ENCODE measurements at regions not wholly inside any gene's neighbourhood (a gene's known extent, or its start where the extent isn't known, plus 50 kb on each side); places are given as distances from the start of the nearest gene placed in this dataset.
"Not testable (repeated sequence)": the region's sequence is repeated elsewhere in the genome, so short reads cannot be mapped to it uniquely, and the experiment has no call there.

DNA sequence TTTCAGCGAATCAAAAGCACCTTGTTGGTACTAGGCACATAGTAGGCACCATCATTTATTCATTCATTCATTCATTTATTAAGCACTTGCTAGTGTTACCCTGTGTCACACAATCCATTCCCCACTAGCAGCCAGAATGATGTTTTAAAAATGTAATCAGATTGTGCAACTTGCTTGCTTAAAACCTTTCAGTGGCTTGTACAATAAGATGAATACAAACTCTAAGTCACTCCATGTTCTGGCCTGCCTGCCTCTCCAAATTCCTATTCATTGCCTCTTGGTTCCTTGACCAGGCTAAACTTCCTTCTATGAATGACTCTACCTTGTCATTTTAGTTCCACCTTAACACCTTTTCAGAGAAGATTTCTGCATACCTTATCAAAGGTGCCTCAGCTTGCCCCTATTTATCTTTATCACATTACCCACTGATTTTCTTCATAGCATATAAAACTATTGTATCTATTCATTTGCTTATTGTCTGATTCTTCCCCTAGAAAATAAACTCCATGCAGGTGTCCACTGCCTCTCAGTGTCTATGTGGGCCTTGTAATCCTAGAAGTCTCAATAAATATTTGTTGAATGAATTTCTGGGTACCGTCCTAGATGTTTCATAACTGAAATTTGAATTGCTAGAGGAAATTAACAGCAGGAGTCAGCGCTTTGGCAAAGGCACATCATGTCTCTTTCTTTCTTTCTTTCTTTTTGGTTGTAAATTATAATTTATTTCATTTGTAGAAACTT lies 169.5 kb downstream of the TMEM26 start:
- intact Hi-C loops (cut with micrococcal nuclease), result loop anchor here (2.0 to 10.0 kb wide), 3 partner anchors 143 to 961 kb away; no protein-coding TSS in a partner anchor
- ChIA-PET POLR2A (no interaction called here), CTCF (interaction anchor here (0.6 to 1.0 kb wide), 8 partner anchors 8 to 467 kb away, joined by 3 to 10 read pairs (median 5); no protein-coding TSS in a partner anchor)
- Mint-ChIP-seq H3K27ac (no peak overlapping the region), H3K4me3 (no peak overlapping the region), H3K9me3 (no peaks in the 10 kb centered on the region), H3K36me3 (no peaks in the 10 kb centered on the region), H3K27me3 (peaks cover 2% of the 10 kb centered on the region), H3K4me1 (ENCODE audit: low read depth) (peaks cover 18% of the 10 kb centered on the region)
- no peak for DNase-seq

DNA sequence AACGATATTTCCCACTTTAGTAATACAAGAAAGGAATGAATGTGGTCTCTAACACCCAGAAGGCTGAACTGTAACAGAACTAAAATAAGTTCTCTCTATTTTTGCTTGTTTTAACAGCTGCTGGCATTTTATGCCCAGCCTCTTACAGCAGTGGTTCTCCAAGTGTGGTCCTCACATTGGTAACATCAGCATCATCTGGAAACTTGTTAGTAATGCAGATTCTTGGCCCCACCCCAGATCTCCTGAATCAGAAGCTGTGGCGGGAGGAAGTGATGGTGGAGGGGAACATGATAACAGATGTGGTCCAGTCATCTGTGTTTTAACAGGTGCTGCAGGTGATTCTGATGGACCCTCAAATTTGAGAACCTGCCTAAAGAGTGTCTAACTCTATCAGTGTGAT lies 170.1 kb downstream of the TMEM26 start:
- DNase-seq, result peak; percentile 24
- intact Hi-C loops (cut with micrococcal nuclease), result loop anchor here (10.0 kb wide), 2 partner anchors 638 to 962 kb away; no protein-coding TSS in a partner anchor

DNA sequence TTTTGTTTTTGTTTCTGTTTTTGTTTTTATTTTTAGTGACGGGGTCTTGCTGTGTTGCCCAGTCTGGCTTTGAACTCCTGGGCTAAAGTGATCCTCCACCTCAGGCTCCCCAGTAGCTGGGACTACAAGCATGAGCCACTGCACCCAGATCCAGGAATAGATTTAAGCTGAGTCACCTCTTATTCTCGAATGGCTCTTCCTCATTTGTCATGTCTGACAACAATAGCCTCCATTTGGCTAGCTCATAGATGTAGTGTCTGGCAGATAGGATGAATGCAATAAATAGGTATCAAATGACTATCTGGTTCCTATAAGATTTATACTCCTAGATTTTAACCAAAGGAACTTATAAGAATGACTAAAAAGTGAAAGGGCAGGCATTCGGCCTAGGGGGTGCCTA lies 172.9 kb downstream of the TMEM26 start:
- H3K4me3 Mint-ChIP-seq, result no peak overlapping the region
- H3K27me3 Mint-ChIP-seq, result peaks cover 2% of the 10 kb centered on the region
- H3K4me1 Mint-ChIP-seq (ENCODE audit: low read depth), result peaks cover 3% of the 10 kb centered on the region
- POLR2A ChIA-PET, result no interaction called here
- no peaks in the 10 kb centered on the region for H3K9me3 Mint-ChIP-seq
- H3K36me3 Mint-ChIP-seq, result no peaks in the 10 kb centered on the region
- no peak for DNase-seq
- CTCF ChIA-PET, result no interaction called here
- intact Hi-C loops (cut with micrococcal nuclease), result loop anchor here (10.0 kb wide), 2 partner anchors 636 to 964 kb away; no protein-coding TSS in a partner anchor
- H3K27ac Mint-ChIP-seq, result no peak overlapping the region

More for the DNA sequence above, 170.1 kb downstream of the TMEM26 start:
- peaks cover 18% of the 10 kb centered on the region for H3K4me1 Mint-ChIP-seq (ENCODE audit: low read depth)
- H3K27ac Mint-ChIP-seq, result no peak overlapping the region
- ChIA-PET POLR2A (no interaction called here), CTCF (interaction anchor here (0.8 to 1.5 kb wide), 3 partner anchors 9 to 414 kb away, joined by 3 to 6 read pairs (median 6); no protein-coding TSS in a partner anchor)
- H3K27me3 Mint-ChIP-seq, result peaks cover 2% of the 10 kb centered on the region
- H3K36me3 Mint-ChIP-seq, result no peaks in the 10 kb centered on the region
- no peaks in the 10 kb centered on the region for H3K9me3 Mint-ChIP-seq
- no peak overlapping the region for H3K4me3 Mint-ChIP-seq

DNA sequence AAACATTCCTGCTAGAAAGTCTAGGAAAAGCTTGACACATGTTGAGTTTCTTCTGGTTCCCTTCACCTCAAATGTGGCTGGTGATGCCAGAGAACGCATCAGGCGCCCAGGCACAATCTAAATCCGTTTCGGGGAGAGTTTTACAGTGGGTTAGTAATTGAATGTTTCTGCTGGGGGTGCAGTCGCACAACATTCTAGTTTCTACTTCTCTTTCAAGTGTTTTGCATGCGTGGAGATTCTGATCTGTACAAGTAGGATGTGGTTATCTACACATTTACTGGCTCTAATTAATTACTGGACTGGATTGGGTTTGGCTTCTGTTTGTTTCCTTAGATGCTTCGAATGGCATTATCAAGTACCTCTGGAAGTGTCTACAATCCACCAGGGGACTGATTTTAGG lies 173.8 kb downstream of the TMEM26 start:
- peaks cover 2% of the 10 kb centered on the region for H3K27me3 Mint-ChIP-seq
- peaks cover 3% of the 10 kb centered on the region for H3K4me1 Mint-ChIP-seq (ENCODE audit: low read depth)
- DNase-seq, result no peak
- no peak overlapping the region for H3K27ac Mint-ChIP-seq
- CTCF ChIA-PET, result no interaction called here
- H3K9me3 Mint-ChIP-seq, result no peaks in the 10 kb centered on the region
- no peak overlapping the region for H3K4me3 Mint-ChIP-seq
- intact Hi-C loops (cut with micrococcal nuclease), result no loop called here
- H3K36me3 Mint-ChIP-seq, result no peaks in the 10 kb centered on the region
- POLR2A ChIA-PET, result no interaction called here

DNA sequence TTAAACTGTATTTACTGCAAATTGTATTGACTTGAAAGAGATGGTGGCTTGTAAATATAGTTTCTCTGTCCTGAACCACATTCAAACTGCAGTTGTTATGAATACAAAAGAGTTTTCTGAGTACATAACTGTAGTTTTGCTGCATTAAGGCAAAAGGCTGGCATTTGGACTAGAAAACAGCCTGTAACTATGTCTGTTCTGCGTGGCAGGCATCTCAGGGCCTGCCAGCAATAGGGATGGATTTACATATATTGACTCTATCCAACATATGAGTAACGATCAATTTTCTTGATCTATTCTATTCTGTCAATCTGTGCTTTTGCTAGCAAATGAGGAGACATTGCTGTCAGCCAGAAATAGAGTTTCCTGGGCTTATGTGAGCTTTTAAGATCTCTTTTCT lies 174.6 kb downstream of the TMEM26 start:
- intact Hi-C loops (cut with micrococcal nuclease), result no loop called here
- ChIA-PET POLR2A (no interaction called here), CTCF (no interaction called here)
- H3K27me3 Mint-ChIP-seq, result peaks cover 2% of the 10 kb centered on the region
- H3K27ac Mint-ChIP-seq, result no peak overlapping the region
- no peak overlapping the region for H3K4me3 Mint-ChIP-seq
- no peaks in the 10 kb centered on the region for H3K36me3 Mint-ChIP-seq
- no peaks in the 10 kb centered on the region for H3K9me3 Mint-ChIP-seq
- H3K4me1 Mint-ChIP-seq (ENCODE audit: low read depth), result no peaks in the 10 kb centered on the region
- no peak for DNase-seq

DNA sequence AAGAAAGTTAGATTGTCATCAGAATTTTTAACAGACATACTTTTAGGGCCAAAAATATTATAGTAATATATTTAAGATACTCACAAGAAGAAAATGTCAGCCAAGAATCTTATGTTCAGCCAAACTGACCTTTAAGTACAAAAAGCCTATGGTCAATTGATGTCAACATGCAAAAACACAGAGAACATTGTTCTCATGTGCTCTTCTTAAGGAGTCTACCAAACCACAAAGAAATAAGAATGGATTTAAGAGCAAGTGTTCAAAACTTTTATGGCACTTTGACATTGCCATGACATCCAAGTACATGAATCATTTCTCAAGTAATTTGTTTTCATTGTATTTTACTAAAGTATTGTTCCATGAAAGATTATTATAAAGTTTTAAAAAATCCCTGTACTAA lies 180.4 kb downstream of the TMEM26 start:
- Mint-ChIP-seq H3K9me3 (no peaks in the 10 kb centered on the region), H3K4me3 (no peak overlapping the region), H3K36me3 (no peaks in the 10 kb centered on the region), H3K27ac (no peak overlapping the region), H3K27me3 (no peaks in the 10 kb centered on the region), H3K4me1 (ENCODE audit: low read depth) (no peaks in the 10 kb centered on the region)
- no peak for DNase-seq
- CTCF ChIA-PET, result no interaction called here
- intact Hi-C loops (cut with micrococcal nuclease), result no loop called here
- POLR2A ChIA-PET, result no interaction called here

DNA sequence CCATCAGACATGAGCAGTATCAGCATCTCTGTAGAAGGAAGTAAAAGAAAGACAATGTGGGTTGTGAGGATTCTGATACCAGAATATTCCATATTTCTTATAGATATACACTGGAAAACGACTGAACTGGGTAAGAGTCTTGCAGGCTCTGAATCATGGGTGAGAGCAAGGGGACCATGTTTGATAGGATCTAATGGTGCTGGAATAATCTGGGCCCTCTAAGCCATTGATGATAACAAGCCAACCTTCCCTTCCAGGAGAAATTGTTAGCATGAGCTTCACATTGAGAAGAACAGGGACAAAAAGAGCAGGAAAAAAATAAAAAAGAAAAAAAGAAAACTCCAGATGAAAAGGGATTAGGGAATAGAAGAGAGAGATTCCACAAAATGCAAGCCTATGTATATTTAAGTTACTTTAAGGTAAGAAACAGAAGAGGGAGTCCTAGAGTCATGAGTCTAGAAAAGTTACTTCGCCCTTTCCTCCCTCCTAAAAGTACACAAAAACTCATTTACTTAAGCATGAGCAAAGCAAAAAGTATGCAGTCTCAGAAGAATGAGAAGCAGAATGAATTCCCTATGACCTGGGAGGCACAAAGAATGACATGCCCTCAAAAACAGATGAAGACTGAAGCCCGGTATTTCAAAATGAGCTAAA lies 181.9 kb downstream of the TMEM26 start:
- ChIA-PET POLR2A (no interaction called here), CTCF (no interaction called here)
- no peak overlapping the region for H3K27ac Mint-ChIP-seq

DNA sequence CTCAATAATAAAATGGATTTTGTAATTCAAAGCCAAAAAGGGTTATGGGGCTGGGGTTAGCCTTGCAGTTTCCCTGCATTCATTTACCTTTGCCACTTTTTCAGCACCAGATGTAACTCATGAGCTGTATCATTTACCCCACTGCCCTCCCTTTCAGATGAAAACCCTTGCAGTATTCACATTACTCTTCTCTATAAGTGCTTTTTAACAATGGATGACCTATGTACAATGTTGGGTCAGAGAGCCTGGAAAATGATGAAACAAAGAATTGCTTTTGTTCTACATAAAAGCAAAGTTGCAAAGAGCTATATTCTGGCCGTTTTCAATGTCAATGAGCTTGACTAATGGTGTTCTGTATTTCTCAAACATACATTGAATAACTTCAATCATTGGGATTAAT lies 189.7 kb downstream of the TMEM26 start:
- POLR2A ChIA-PET, result no interaction called here
- Mint-ChIP-seq H3K4me1 (ENCODE audit: low read depth) (no peaks in the 10 kb centered on the region), H3K27ac (no peak overlapping the region), H3K27me3 (peaks cover 22% of the 10 kb centered on the region), H3K9me3 (peaks cover 5% of the 10 kb centered on the region), H3K36me3 (no peaks in the 10 kb centered on the region), H3K4me3 (no peak overlapping the region)
- CTCF ChIA-PET, result no interaction called here
- DNase-seq, result no peak
- intact Hi-C loops (cut with micrococcal nuclease), result no loop called here

More for the DNA sequence above, 181.9 kb downstream of the TMEM26 start:
- Mint-ChIP-seq H3K4me1 (ENCODE audit: low read depth) (no peaks in the 10 kb centered on the region), H3K9me3 (no peaks in the 10 kb centered on the region), H3K36me3 (no peaks in the 10 kb centered on the region), H3K27me3 (no peaks in the 10 kb centered on the region), H3K4me3 (no peak overlapping the region)
- intact Hi-C loops (cut with micrococcal nuclease), result no loop called here
- DNase-seq, result no peak

DNA sequence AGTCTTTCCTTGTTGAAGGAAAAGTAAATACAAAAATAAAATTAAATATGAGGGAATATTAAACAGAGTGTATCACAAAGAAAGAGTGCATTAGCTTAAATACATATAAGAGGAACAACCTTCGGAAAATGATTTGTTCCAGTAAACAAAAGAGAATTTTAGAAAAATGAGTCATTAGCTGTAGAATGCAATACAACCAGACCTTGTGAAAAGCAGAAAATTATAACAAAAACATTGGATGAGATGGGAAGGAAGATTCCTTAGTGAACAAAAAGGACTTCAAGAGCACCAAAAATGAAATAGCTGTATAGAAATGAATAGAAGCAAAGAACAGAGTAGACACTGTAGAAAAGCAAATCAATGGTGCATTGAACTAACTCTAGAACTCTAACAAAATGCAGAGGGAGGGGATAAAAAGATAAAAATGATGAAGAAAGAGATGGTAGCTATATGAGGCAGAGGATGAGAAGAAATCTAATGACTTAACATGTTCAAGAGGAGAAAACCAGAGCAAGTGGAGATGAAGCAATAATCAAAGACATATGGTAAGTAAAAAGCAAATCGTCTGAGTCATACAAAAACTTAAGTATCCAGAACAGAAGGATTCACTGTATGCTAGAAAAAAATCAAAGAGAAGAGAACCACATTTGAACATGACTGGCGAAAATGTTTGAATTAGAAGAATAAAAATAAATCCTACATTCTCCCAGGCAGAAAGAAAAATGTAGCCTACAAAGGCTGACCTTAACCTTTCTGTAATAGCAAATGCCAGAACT lies 190.5 kb downstream of the TMEM26 start:
- Mint-ChIP-seq H3K9me3 (peaks cover 5% of the 10 kb centered on the region), H3K36me3 (no peaks in the 10 kb centered on the region), H3K4me3 (no peak overlapping the region), H3K4me1 (ENCODE audit: low read depth) (no peaks in the 10 kb centered on the region), H3K27me3 (peaks cover 24% of the 10 kb centered on the region), H3K27ac (no peak overlapping the region)
- POLR2A ChIA-PET, result no interaction called here
- CTCF ChIA-PET, result no interaction called here
- DNase-seq, result no peak
- intact Hi-C loops (cut with micrococcal nuclease), result no loop called here

DNA sequence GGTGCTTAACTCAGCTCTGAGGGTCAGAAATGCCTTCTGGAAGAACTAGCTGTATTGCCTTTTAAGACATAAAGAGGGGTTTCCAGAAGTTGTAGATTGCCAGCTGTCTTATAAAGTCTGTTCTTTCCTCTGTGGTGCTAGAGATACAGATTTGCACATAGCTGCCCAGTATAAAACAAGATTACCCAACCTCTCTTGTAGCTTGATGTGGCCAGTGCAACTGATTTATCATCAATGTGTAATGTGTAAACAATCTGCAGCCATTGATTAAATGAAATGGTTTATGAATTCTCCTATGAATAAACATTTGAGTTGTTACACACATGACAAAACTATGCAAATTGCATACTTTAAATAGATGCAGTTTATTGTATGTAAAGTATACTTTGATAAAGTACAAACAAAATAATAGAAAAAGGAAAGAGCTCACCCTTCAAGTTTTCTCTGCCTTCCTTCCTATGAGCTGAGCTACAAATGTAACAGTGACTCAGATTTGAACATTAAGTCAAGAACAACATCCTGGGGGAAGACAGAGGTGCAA lies 195.2 kb downstream of the TMEM26 start:
- ChIA-PET POLR2A (no interaction called here), CTCF (interaction anchor here (0.7 kb wide), 1 partner anchor 26 kb away, joined by 3 read pairs; no protein-coding TSS in a partner anchor)
- no peak for DNase-seq
- no peaks in the 10 kb centered on the region for H3K4me1 Mint-ChIP-seq (ENCODE audit: low read depth)
- intact Hi-C loops (cut with micrococcal nuclease), result no loop called here
- H3K4me3 Mint-ChIP-seq, result no peak overlapping the region
- H3K27ac Mint-ChIP-seq, result no peak overlapping the region
- H3K9me3 Mint-ChIP-seq, result peaks cover 16% of the 10 kb centered on the region
- H3K36me3 Mint-ChIP-seq, result no peaks in the 10 kb centered on the region
- peaks cover 27% of the 10 kb centered on the region for H3K27me3 Mint-ChIP-seq

DNA sequence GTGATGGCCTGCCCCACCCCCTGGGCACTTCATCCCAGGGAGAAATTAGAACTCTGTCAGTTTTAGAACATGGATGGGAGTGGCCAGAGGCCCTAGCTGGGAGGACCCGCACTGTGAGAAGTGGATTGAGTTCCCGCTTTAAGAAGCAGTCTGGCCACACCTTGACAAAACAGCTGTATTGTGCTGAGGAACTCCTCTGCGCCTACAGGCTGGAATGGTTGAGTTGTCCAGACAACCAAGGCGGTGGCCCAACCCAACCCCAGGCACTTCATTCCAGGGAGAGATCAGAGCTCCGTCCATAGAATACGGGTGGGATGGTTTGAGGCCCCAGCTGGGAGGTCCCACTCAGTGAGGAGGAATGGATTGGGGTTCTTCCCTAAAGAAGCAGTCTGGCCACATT lies 196.0 kb downstream of the TMEM26 start:
- H3K36me3 Mint-ChIP-seq, result no peaks in the 10 kb centered on the region
- CTCF ChIA-PET, result no interaction called here
- no peak overlapping the region for H3K4me3 Mint-ChIP-seq
- intact Hi-C loops (cut with micrococcal nuclease), result no loop called here
- no peak for DNase-seq
- peaks cover 16% of the 10 kb centered on the region for H3K9me3 Mint-ChIP-seq
- POLR2A ChIA-PET, result no interaction called here
- no peaks in the 10 kb centered on the region for H3K4me1 Mint-ChIP-seq (ENCODE audit: low read depth)
- H3K27me3 Mint-ChIP-seq, result peaks cover 24% of the 10 kb centered on the region
- no peak overlapping the region for H3K27ac Mint-ChIP-seq

DNA sequence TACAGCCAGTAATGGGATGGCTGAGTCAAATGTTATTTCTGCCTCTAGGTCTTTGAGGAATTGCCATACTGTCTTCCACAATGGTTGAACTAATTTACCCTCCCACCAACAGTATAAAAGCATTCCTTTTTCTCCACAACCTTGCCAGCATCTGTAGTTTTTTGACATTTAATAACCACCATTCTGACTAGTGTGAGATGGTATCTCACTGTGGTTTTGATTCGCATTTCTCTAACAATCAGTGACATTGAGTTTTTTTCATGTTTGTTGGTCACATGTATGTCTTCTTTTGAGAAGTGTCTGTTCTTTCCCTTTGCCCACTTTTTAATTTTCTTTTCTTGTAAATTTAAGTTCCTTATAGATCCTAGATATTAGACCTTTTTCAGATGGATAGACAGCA lies 200.9 kb downstream of the TMEM26 start:
- H3K4me3 Mint-ChIP-seq; intact Hi-C loops (cut with micrococcal nuclease); H3K27me3 Mint-ChIP-seq; H3K36me3 Mint-ChIP-seq; CTCF ChIA-PET; DNase-seq; H3K4me1 Mint-ChIP-seq (ENCODE audit: low read depth); H3K27ac Mint-ChIP-seq: not testable (repeated sequence)
- H3K9me3 Mint-ChIP-seq, result peaks cover 16% of the 10 kb centered on the region
- POLR2A ChIA-PET, result interaction anchor here (0.6 kb wide), 1 partner anchor 8 kb away, joined by 3 read pairs; no protein-coding TSS in a partner anchor
